DND-41 (cell line): ENCODE measurements at regions not wholly inside any gene's neighbourhood (a gene's known extent, or its start where the extent isn't known, plus 50 kb on each side); places are given as distances from the start of the nearest gene placed in this dataset.

ENCODE experiments used
- ATAC-seq: fragments of 200-7000 bp; cut with Tn5 transposase; 3 replicates; pipeline ENCODE4 v1.9.1; 2021; ENCODE audit warnings: low read depth; ENCODE audit not compliant: insufficient read depth
- DNase-seq: peaks from one replicate; pipeline ENCODE4 v3.0.0-alpha.2; 2020
- H2AFZ ChIP-seq: 2 replicates; pipeline ENCODE4 v1.6.0; 2012; ENCODE audit warnings: low read depth, low read length
- H3K27ac ChIP-seq: 2 replicates; pipeline ENCODE4 v1.5.1; 2012; ENCODE audit warnings: low read length, inconsistent platforms
- H3K27me3 ChIP-seq: fragments of 200-600 bp; sonication (generic); 2 replicates; pipeline ENCODE4 v1.6.0; 2012; ENCODE audit warnings: low read length, mild to moderate bottlenecking, inconsistent platforms; ENCODE audit not compliant: insufficient read depth, poor library complexity
- H3K36me3 ChIP-seq: 2 replicates; pipeline ENCODE4 v1.5.1; 2012; ENCODE audit warnings: low read length, inconsistent platforms; ENCODE audit not compliant: insufficient read depth
- H3K4me1 ChIP-seq: 2 replicates; pipeline ENCODE4 v1.5.1; 2012; ENCODE audit warnings: mild to moderate bottlenecking, low read length; ENCODE audit not compliant: insufficient read depth
- H3K4me2 ChIP-seq: 2 replicates; pipeline ENCODE4 v1.6.0; 2012; ENCODE audit warnings: mild to moderate bottlenecking, moderate library complexity, low read length, inconsistent platforms; ENCODE audit not compliant: insufficient read depth
- H3K4me3 ChIP-seq, 2 experiments: fragments of 200-600 bp in 1 of 2; shearing (Covaris generic) in 1 of 2; 2 replicates each; pipeline ENCODE4 v1.5.1; 2012 to 2016; ENCODE audit warnings: inconsistent platforms in 2 of 2, low read length in 2 of 2, mild to moderate bottlenecking in 2 of 2, low read depth in 1 of 2, moderate library complexity in 1 of 2
- H3K79me2 ChIP-seq: 2 replicates; pipeline ENCODE4 v1.6.0; 2012; ENCODE audit warnings: low read length, inconsistent platforms; ENCODE audit not compliant: insufficient read depth
- H3K9ac ChIP-seq: 2 replicates; pipeline ENCODE4 v1.6.0; 2012; ENCODE audit warnings: low read depth, mild to moderate bottlenecking, inconsistent platforms, low read length, moderate library complexity
- H3K9me3 ChIP-seq: 2 replicates; pipeline ENCODE4 v1.5.1; 2012; ENCODE audit warnings: low read length, moderate library complexity, mild to moderate bottlenecking, inconsistent platforms; ENCODE audit not compliant: insufficient read depth, severe bottlenecking
- H4K20me1 ChIP-seq: 2 replicates; pipeline ENCODE4 v1.6.0; 2012; ENCODE audit warnings: low read length; ENCODE audit not compliant: insufficient read depth
- EZH2 ChIP-seq: IDR thresholded peaks from 3 replicates; pipeline ENCODE4 v1.6.1; 2012; ENCODE audit warnings: borderline replicate concordance, low read depth, mild to moderate bottlenecking, moderate library complexity, low read length, inconsistent platforms; ENCODE audit not compliant: severe bottlenecking
- TF ChIP-seq, protein P1 (sequence below): IDR thresholded peaks from 2 replicates; pipeline ENCODE4 v1.5.1; 2012; ENCODE audit warnings: borderline replicate concordance, low read length, moderate library complexity, mild to moderate bottlenecking; ENCODE audit not compliant: poor library complexity, severe bottlenecking; ENCODE audit errors: extremely low read depth

GRCh38 chr18:34122724-34123334, 101.9 kb downstream of the NOL4 start:
- Histone ChIP-seq H4K20me1 (no peaks in the 10 kb centered on the region), H3K79me2 (no peaks in the 10 kb centered on the region), H3K9me3 (no peaks in the 10 kb centered on the region), H3K4me1 (no peaks in the 10 kb centered on the region), H3K9ac (no peak overlapping the region), H3K36me3 (no peaks in the 10 kb centered on the region), H3K4me3 (no peak overlapping the region), H3K27me3 (no peaks in the 10 kb centered on the region), H3K27ac (no peak overlapping the region), H3K4me2 (no peak overlapping the region), H2AFZ (no peak overlapping the region)
- DNase-seq (peak; percentile 38), ATAC-seq (peak; percentile 81)
- TF ChIP-seq EZH2: no peak
- TF ChIP-seq, protein P1, sequence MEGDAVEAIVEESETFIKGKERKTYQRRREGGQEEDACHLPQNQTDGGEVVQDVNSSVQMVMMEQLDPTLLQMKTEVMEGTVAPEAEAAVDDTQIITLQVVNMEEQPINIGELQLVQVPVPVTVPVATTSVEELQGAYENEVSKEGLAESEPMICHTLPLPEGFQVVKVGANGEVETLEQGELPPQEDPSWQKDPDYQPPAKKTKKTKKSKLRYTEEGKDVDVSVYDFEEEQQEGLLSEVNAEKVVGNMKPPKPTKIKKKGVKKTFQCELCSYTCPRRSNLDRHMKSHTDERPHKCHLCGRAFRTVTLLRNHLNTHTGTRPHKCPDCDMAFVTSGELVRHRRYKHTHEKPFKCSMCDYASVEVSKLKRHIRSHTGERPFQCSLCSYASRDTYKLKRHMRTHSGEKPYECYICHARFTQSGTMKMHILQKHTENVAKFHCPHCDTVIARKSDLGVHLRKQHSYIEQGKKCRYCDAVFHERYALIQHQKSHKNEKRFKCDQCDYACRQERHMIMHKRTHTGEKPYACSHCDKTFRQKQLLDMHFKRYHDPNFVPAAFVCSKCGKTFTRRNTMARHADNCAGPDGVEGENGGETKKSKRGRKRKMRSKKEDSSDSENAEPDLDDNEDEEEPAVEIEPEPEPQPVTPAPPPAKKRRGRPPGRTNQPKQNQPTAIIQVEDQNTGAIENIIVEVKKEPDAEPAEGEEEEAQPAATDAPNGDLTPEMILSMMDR: peak; percentile 86

DNA sequence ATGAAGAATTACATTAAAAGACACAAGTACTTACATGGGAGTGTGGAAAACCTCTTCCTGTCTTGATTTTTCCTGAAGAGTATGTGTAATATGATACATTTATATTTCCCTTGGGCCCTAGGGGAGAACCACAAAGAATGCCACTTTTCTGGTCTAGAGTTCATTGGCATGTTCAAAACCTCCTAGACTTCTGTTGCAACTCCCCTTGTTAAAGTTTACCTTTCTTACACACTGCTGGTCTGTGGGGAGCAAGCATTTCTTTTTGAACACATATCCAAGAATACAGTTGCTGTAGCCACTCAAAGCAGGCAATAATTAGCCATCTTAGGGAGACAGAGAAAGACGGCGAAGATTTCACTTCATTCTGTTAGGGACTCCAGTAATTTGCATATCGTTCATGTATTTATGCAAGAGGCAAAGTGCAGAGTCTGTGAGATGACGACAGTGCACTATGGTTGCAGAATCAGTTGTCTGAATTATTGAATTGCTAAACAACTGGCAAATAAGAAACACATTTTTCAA, 103.5 kb downstream of the NOL4 start:
- no peak overlapping the region for H2AFZ ChIP-seq
- no peak overlapping the region for H3K4me2 ChIP-seq

DNA sequence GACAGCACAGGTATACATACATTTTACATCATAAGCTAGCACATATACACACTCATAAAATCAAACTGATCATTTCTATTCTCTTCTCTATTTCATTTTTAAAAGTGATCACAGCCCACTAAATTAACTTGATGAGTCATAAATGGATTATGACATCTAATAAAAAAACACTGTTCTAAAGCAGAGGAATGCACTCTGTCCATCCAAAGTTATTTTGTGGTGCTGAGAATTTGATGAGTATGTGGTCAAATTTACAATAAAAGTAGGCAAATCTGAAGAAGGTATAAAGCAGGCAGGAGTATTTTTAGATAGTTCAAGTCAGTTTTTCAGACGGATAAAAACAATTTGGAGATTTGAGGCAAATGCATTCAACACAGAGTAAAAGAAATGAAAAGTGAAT, 104.4 kb downstream of the NOL4 start:
- no peak for TF ChIP-seq EZH2
- TF ChIP-seq, protein P1: no peak
- Histone ChIP-seq H2AFZ (no peak overlapping the region), H3K4me1 (no peaks in the 10 kb centered on the region), H3K79me2 (no peaks in the 10 kb centered on the region), H4K20me1 (no peaks in the 10 kb centered on the region), H3K27ac (no peak overlapping the region), H3K4me3 (no peak overlapping the region), H3K9me3 (no peaks in the 10 kb centered on the region), H3K4me2 (no peak overlapping the region), H3K27me3 (peaks cover 3% of the 10 kb centered on the region), H3K36me3 (no peaks in the 10 kb centered on the region), H3K9ac (no peak overlapping the region)
- DNase-seq (no peak), ATAC-seq (no peak)

More for the DNA sequence above, 103.5 kb downstream of the NOL4 start:
- DNase-seq: no peak
- ATAC-seq: no peak
- no peaks in the 10 kb centered on the region for H4K20me1 ChIP-seq
- H3K79me2 ChIP-seq: no peaks in the 10 kb centered on the region
- TF ChIP-seq, protein P1: no peak
- no peak for TF ChIP-seq EZH2
- no peaks in the 10 kb centered on the region for H3K4me1 ChIP-seq
- no peaks in the 10 kb centered on the region for H3K9me3 ChIP-seq
- H3K9ac ChIP-seq: no peak overlapping the region
- H3K27ac ChIP-seq: no peak overlapping the region
- H3K36me3 ChIP-seq: no peaks in the 10 kb centered on the region
- no peak overlapping the region for H3K4me3 ChIP-seq
- peaks cover 3% of the 10 kb centered on the region for H3K27me3 ChIP-seq
